Kasumi-1 (cell line): ENCODE measurements at regions not wholly inside any gene's neighbourhood (a gene's known extent, or its start where the extent isn't known, plus 50 kb on each side); places are given as distances from the start of the nearest gene placed in this dataset.

ENCODE experiments used
- DNase-seq, 2 experiments: peaks; one replicate each; lab custom pipeline; 2025; lab: John Stamatoyannopoulos, UW

- peak in 1 of 2 experiments; percentile 16 for DNase-seq
These were observed 55.2 kb upstream of the C10orf71 start for GRCh38 chr10:49243610-49244283.

GRCh38 chr10:49243139-49243538, 54.9 kb upstream of the TMEM273 start:
- DNase-seq, result no peak

GRCh38 chr10:49242604-49243003, 54.4 kb upstream of the TMEM273 start:
- no peak for DNase-seq

GRCh38 chr10:49241385-49241784, 53.2 kb upstream of the TMEM273 start:
- DNase-seq, result no peak

- no peak for DNase-seq
These were observed 52.8 kb upstream of the TMEM273 start for GRCh38 chr10:49240946-49241345.
